Neuronal stem cell (in vitro differentiated cells): ENCODE measurements at regions not wholly inside any gene's neighbourhood (a gene's known extent, or its start where the extent isn't known, plus 50 kb on each side); places are given as distances from the start of the nearest gene placed in this dataset.

Experiments
- DNase-seq: peaks from one replicate; pipeline ENCODE4 v3.0.0-alpha.2; 2013; ENCODE audit warnings: low spot score
- H2AFZ ChIP-seq: one replicate; pipeline ENCODE4 v1.6.1; 2013; ENCODE audit warnings: mild to moderate bottlenecking, low read length, inconsistent platforms
- H2AK5ac ChIP-seq: 2 replicates; pipeline ENCODE4 v1.6.1; 2013; ENCODE audit warnings: low read depth, mild to moderate bottlenecking, inconsistent platforms, low read length, moderate library complexity, mixed read lengths
- H2BK120ac ChIP-seq: 2 replicates; pipeline ENCODE4 v1.6.1; 2013; ENCODE audit warnings: low read depth, mild to moderate bottlenecking, inconsistent platforms, low read length, moderate library complexity, mixed read lengths
- H2BK12ac ChIP-seq: one replicate; pipeline ENCODE4 v1.6.1; 2013; ENCODE audit warnings: low read length, inconsistent platforms
- H2BK15ac ChIP-seq: 2 replicates; pipeline ENCODE4 v1.6.1; 2013; ENCODE audit warnings: mild to moderate bottlenecking, low read length, inconsistent platforms, mixed read lengths
- H2BK5ac ChIP-seq: one replicate; pipeline ENCODE4 v1.6.1; 2013; ENCODE audit warnings: inconsistent platforms, mild to moderate bottlenecking, low read length, moderate library complexity
- H3K14ac ChIP-seq: one replicate; pipeline ENCODE4 v1.6.1; 2013; ENCODE audit warnings: low read length, inconsistent platforms
- H3K18ac ChIP-seq: 2 replicates; pipeline ENCODE4 v1.6.1; 2013; ENCODE audit warnings: low read length, inconsistent platforms
- H3K23ac ChIP-seq: 2 replicates; pipeline ENCODE4 v1.6.1; 2013; ENCODE audit warnings: low read depth, mild to moderate bottlenecking, mixed read lengths, low read length, inconsistent platforms; ENCODE audit not compliant: poor library complexity
- H3K27ac ChIP-seq: replicated peaks from 3 replicates; pipeline ENCODE4 v1.5.1; 2013; ENCODE audit warnings: low read length, inconsistent platforms
- H3K27me3 ChIP-seq, 3 experiments: 2 replicates each; pipeline ENCODE4 v1.6.1; 2013; ENCODE audit warnings: low read length in 3 of 3, mild to moderate bottlenecking in 2 of 3, inconsistent platforms in 1 of 3, low read depth in 1 of 3, mixed read lengths in 1 of 3, moderate library complexity in 1 of 3; ENCODE audit not compliant: control insufficient read depth in 3 of 3, insufficient read depth in 3 of 3
- H3K36me3 ChIP-seq, 2 donors: replicated peaks in 1 of 2; 2 replicates each; pipeline ENCODE4 v1.6.1; 2013; ENCODE audit warnings: low read length in 2 of 2; ENCODE audit not compliant: control insufficient read depth in 2 of 2, insufficient read depth in 2 of 2
- H3K4ac ChIP-seq: 2 replicates; pipeline ENCODE4 v1.6.1; 2013; ENCODE audit warnings: inconsistent platforms, mild to moderate bottlenecking, low read length, moderate library complexity
- H3K4me1 ChIP-seq, 2 donors: 1 replicate in 1 of 2; 2 replicates in 1 of 2; pipeline ENCODE4 v1.6.1; 2013; ENCODE audit warnings: low read length in 2 of 2, low read depth in 1 of 2; ENCODE audit not compliant: control insufficient read depth in 2 of 2, insufficient read depth in 1 of 2
- H3K4me2 ChIP-seq: one replicate; pipeline ENCODE4 v1.6.1; 2013; ENCODE audit warnings: mild to moderate bottlenecking, low read length, inconsistent platforms; ENCODE audit not compliant: insufficient read depth, poor library complexity, severe bottlenecking
- H3K4me3 ChIP-seq, 2 donors: 2 replicates each; pipeline ENCODE4 v1.5.1; 2013; ENCODE audit warnings: low read length in 2 of 2, mild to moderate bottlenecking in 2 of 2, inconsistent platforms in 1 of 2, moderate library complexity in 1 of 2
- H3K79me1 ChIP-seq: one replicate; pipeline ENCODE4 v1.6.1; 2013; ENCODE audit warnings: low read depth, mild to moderate bottlenecking, inconsistent platforms, low read length, moderate library complexity
- H3K9ac ChIP-seq: one replicate; pipeline ENCODE4 v1.6.1; 2013; ENCODE audit warnings: mild to moderate bottlenecking, low read depth, low read length, inconsistent platforms; ENCODE audit not compliant: poor library complexity
- H3K9me3 ChIP-seq, 2 donors: replicated peaks in 1 of 2; 2 replicates each; pipeline versions ENCODE3 to v1.6.1; 2013; ENCODE audit warnings: low read length in 2 of 2, mild to moderate bottlenecking in 2 of 2, inconsistent platforms in 1 of 2, low read depth in 1 of 2, mixed read lengths in 1 of 2, moderate library complexity in 1 of 2; ENCODE audit not compliant: control insufficient read depth in 2 of 2, insufficient read depth in 1 of 2
- H4K8ac ChIP-seq: one replicate; pipeline ENCODE4 v1.6.1; 2013; ENCODE audit warnings: low read depth, mild to moderate bottlenecking, inconsistent platforms, low read length, moderate library complexity
- H4K91ac ChIP-seq: one replicate; pipeline ENCODE4 v1.6.1; 2013; ENCODE audit warnings: low read length, low read depth, mild to moderate bottlenecking, inconsistent platforms; ENCODE audit not compliant: poor library complexity
- WGBS, 2 donors: extraction: QIAGEN DNeasy Blood & Tissue Kit; methylation state at CpG; one replicate each; pipeline ENCODE4 v1.1.7; 2013; ENCODE audit warnings: missing lambda C conversion rate in 2 of 2, mixed read lengths in 1 of 2; ENCODE audit not compliant: insufficient read length in 2 of 2, insufficient replicate concordance in 1 of 2; ENCODE audit errors: extremely low coverage in 2 of 2; 5-methylcytosine and 5-hydroxymethylcytosine counted together

GRCh38 chr10:28940158-28940888 is 263.0 kb downstream of the BAMBI start:
- Histone ChIP-seq H3K4me3 (no peak overlapping the region), H3K79me1 (no peaks in the 10 kb centered on the region), H2AK5ac (no peak overlapping the region), H4K8ac (no peak overlapping the region), H3K4me2 (no peak overlapping the region), H3K18ac (no peak overlapping the region), H3K4me1 (peaks cover 5 to 10% of the 10 kb centered on the region in 2 donors), H3K9me3 (peaks cover 0 to 1% of the 10 kb centered on the region in 2 donors), H3K23ac (no peak overlapping the region), H2BK5ac (no peak overlapping the region), H3K27me3 (peaks cover 0 to 59% (median 22%) of the 10 kb centered on the region in 3 experiments), H2BK120ac (no peak overlapping the region), H3K36me3 (no peaks in the 10 kb centered on the region), H3K27ac (no peak overlapping the region), H3K4ac (no peak overlapping the region), H2BK12ac (no peak overlapping the region), H3K14ac (no peak overlapping the region), H2AFZ (no peak overlapping the region), H3K9ac (no peak overlapping the region), H4K91ac (no peak overlapping the region), H2BK15ac (no peak overlapping the region)
- no CpG with 5 or more reads among the region's 8 CpGs for WGBS, 2 donors
- DNase-seq: no peak

GRCh38 chr10:28942012-28942411 is 264.7 kb downstream of the BAMBI start:
- H2AFZ ChIP-seq: no peak overlapping the region
- H3K4me2 ChIP-seq: no peak overlapping the region
- peaks cover 5 to 10% of the 10 kb centered on the region in 2 donors for H3K4me1 ChIP-seq
- no peak overlapping the region for H3K18ac ChIP-seq
- H3K4ac ChIP-seq: no peak overlapping the region
- no peak overlapping the region for H3K23ac ChIP-seq
- no peaks in the 10 kb centered on the region for H3K9me3 ChIP-seq
- no peak overlapping the region for H3K14ac ChIP-seq
- H2BK15ac ChIP-seq: no peak overlapping the region
- no peaks in the 10 kb centered on the region for H3K79me1 ChIP-seq
- H3K4me3 ChIP-seq: no peak overlapping the region
- H3K27me3 ChIP-seq: peaks cover 0 to 51% (median 22%) of the 10 kb centered on the region in 3 experiments
- H3K27ac ChIP-seq: no peak overlapping the region
- H2BK12ac ChIP-seq: no peak overlapping the region
- H3K9ac ChIP-seq: no peak overlapping the region
- H4K91ac ChIP-seq: no peak overlapping the region
- H2BK5ac ChIP-seq: no peak overlapping the region
- H2AK5ac ChIP-seq: no peak overlapping the region
- H4K8ac ChIP-seq: no peak overlapping the region
- WGBS, 2 donors: no CpG with 5 or more reads among the region's 1 CpG
- DNase-seq: no peak
- H3K36me3 ChIP-seq: no peaks in the 10 kb centered on the region
- no peak overlapping the region for H2BK120ac ChIP-seq

- DNase-seq: no peak
- Histone ChIP-seq H2BK15ac (no peak overlapping the region), H3K4ac (no peak overlapping the region), H4K8ac (no peak overlapping the region), H3K4me2 (no peak overlapping the region), H2BK120ac (no peak overlapping the region), H3K14ac (no peak overlapping the region), H3K79me1 (no peaks in the 10 kb centered on the region), H2AK5ac (no peak overlapping the region), H3K27ac (no peak overlapping the region), H2AFZ (no peak overlapping the region), H2BK12ac (no peak overlapping the region), H3K27me3 (peaks cover 0 to 24% (median 2%) of the 10 kb centered on the region in 3 experiments), H3K9me3 (no peaks in the 10 kb centered on the region), H3K36me3 (no peaks in the 10 kb centered on the region), H3K18ac (no peak overlapping the region), H2BK5ac (no peak overlapping the region), H3K4me3 (no peak overlapping the region), H3K9ac (no peak overlapping the region), H4K91ac (no peak overlapping the region), H3K4me1 (peaks cover 0 to 2% of the 10 kb centered on the region in 2 donors), H3K23ac (no peak overlapping the region)
- WGBS, 2 donors: no CpG with 5 or more reads among the region's 1 CpG
Measured at GRCh38 chr10:28945959-28946358, 268.6 kb downstream of the BAMBI start.

DNA sequence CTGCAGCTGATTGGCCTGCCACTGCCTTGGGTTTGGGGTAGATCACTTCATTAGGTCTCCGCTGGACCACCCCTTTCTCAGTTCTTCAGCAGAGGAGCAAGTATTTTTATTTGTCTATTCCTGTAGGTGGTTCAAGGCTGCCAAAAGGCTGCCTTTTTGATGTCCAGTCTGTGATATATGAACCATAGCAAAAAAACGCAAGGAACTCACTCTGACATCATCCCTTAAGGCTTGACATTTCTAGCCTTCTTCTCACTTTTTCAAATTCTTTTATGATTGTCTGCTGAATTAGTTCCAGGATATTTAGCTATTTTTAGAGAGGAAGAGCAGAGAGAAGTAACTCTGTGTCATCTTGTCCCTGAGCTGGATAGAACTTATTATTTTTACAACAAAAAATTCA is 269.2 kb downstream of the BAMBI start:
- H3K18ac ChIP-seq: no peak overlapping the region
- no peak overlapping the region for H2BK120ac ChIP-seq
- no peaks in the 10 kb centered on the region for H3K79me1 ChIP-seq
- no peak for DNase-seq
- no peak overlapping the region for H3K4me2 ChIP-seq
- whole genome bisulfite sequencing, 2 donors: no CpG with 5 or more reads among the region's 2 CpGs
- no peak overlapping the region for H3K4ac ChIP-seq
- no peak overlapping the region for H3K4me3 ChIP-seq
- H3K23ac ChIP-seq: no peak overlapping the region
- no peak overlapping the region for H2BK5ac ChIP-seq
- H3K14ac ChIP-seq: no peak overlapping the region
- no peaks in the 10 kb centered on the region for H3K36me3 ChIP-seq
- no peak overlapping the region for H3K9ac ChIP-seq
- H2AK5ac ChIP-seq: no peak overlapping the region
- peaks cover 0 to 2% of the 10 kb centered on the region in 2 donors for H3K4me1 ChIP-seq
- no peak overlapping the region for H4K8ac ChIP-seq
- H3K27me3 ChIP-seq: peaks cover 0 to 19% (median under 1%) of the 10 kb centered on the region in 3 experiments
- no peak overlapping the region for H3K27ac ChIP-seq
- H4K91ac ChIP-seq: no peak overlapping the region
- no peak overlapping the region for H2AFZ ChIP-seq
- H3K9me3 ChIP-seq: no peaks in the 10 kb centered on the region
- H2BK12ac ChIP-seq: no peak overlapping the region
- H2BK15ac ChIP-seq: no peak overlapping the region
